Ovary (tissue), 3 donors: ENCODE measurements at regions not wholly inside any gene's neighbourhood (a gene's known extent, or its start where the extent isn't known, plus 50 kb on each side); places are given as distances from the start of the nearest gene placed in this dataset.

Source experiments
- EP300 ChIP-seq: sonication (generic); formaldehyde crosslinking; IDR thresholded peaks from one replicate; pipeline ENCODE4 v1.6.1; 2017; ENCODE audit warnings: antibody characterized with exemption
- POLR2A ChIP-seq: fragments of 450-650 bp; IDR thresholded peaks from one replicate; pipeline ENCODE4 v1.6.1; 2017; ENCODE audit warnings: antibody characterized with exemption, mild to moderate bottlenecking, moderate library complexity
- TF ChIP-seq, protein P1 (sequence below), 3 donors: fragments of 450-650 bp in 2 of 3; fragments of 200-600 bp in 1 of 3; IDR thresholded peaks; one replicate each; pipeline versions ENCODE4 v1.5.1 to v1.8.0; 2016 to 2022; ENCODE audit warnings: antibody characterized with exemption in 3 of 3, mild to moderate bottlenecking in 1 of 3
- donor health status: DM: no; HTN: no; CAD: no.

DNA sequence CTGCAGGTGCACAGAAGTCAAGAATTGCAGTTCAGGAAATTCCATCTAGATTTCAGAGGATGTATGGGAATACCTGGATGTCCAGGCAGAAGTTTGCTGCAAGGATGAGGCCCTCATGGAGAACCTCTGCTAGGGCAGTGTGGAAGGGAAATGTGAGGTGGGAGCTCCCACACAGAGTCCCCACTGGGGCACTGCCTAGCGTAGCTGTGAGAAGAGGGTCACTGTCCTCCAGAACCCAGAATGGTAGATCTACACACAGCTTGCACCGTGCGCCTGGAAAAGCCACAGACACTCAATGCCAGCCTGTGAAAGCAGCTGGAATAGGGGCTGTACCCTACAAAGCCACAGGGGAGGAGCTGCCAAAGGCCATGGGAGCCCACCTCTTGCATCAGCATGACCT is 681.4 kb downstream of the EPHA7 start:
- TF ChIP-seq, protein P1, sequence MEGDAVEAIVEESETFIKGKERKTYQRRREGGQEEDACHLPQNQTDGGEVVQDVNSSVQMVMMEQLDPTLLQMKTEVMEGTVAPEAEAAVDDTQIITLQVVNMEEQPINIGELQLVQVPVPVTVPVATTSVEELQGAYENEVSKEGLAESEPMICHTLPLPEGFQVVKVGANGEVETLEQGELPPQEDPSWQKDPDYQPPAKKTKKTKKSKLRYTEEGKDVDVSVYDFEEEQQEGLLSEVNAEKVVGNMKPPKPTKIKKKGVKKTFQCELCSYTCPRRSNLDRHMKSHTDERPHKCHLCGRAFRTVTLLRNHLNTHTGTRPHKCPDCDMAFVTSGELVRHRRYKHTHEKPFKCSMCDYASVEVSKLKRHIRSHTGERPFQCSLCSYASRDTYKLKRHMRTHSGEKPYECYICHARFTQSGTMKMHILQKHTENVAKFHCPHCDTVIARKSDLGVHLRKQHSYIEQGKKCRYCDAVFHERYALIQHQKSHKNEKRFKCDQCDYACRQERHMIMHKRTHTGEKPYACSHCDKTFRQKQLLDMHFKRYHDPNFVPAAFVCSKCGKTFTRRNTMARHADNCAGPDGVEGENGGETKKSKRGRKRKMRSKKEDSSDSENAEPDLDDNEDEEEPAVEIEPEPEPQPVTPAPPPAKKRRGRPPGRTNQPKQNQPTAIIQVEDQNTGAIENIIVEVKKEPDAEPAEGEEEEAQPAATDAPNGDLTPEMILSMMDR (IDR thresholded peaks at IDR 0.05): no peak
- TF ChIP-seq EP300 (no peak), POLR2A (no peak)
